Esophagus muscularis mucosa (tissue), 4 donors: ENCODE measurements at regions not wholly inside any gene's neighbourhood (a gene's known extent, or its start where the extent isn't known, plus 50 kb on each side); places are given as distances from the start of the nearest gene placed in this dataset.

Source experiments
- DNase-seq: peaks from one replicate; pipeline ENCODE4 v3.0.0-alpha.2; 2017; ENCODE audit errors: extremely low spot score
- H3K27ac ChIP-seq, 4 donors: fragments of 200-600 bp; sonication (generic); replicated peaks in 1 of 4; 1 replicate in 3 of 4; 2 replicates in 1 of 4; pipeline ENCODE4 v1.5.1; 2016 to 2019; ENCODE audit warnings: mild to moderate bottlenecking in 1 of 4
- H3K27me3 ChIP-seq, 4 donors: fragments of 200-600 bp; sonication (generic); one replicate each; pipeline versions ENCODE4 v1.5.1 to v1.6.0; 2016 to 2019
- H3K36me3 ChIP-seq, 4 donors: fragments of 200-600 bp; sonication (generic); one replicate each; pipeline ENCODE4 v1.5.1; 2016 to 2019
- H3K4me1 ChIP-seq, 4 donors: fragments of 200-600 bp; sonication (generic); one replicate each; pipeline ENCODE4 v1.5.1; 2016 to 2019
- H3K4me3 ChIP-seq, 4 donors: fragments of 200-600 bp; sonication (generic); 1 replicate in 2 of 4; 2 replicates in 2 of 4; pipeline ENCODE4 v1.5.1; 2016 to 2019; ENCODE audit warnings: mild to moderate bottlenecking in 4 of 4, moderate library complexity in 1 of 4
- H3K9me3 ChIP-seq, 4 donors: fragments of 200-600 bp; sonication (generic); 1 replicate in 3 of 4; 2 replicates in 1 of 4; pipeline ENCODE4 v1.5.1; 2016 to 2019
- EP300 ChIP-seq: sonication (generic); formaldehyde crosslinking; IDR thresholded peaks from one replicate; pipeline ENCODE4 v1.6.1; 2017; ENCODE audit warnings: antibody characterized with exemption
- POLR2A ChIP-seq: fragments of 450-650 bp; IDR thresholded peaks from one replicate; pipeline ENCODE4 v1.6.1; 2017; ENCODE audit warnings: antibody characterized with exemption, moderate library complexity, mild to moderate bottlenecking, low read depth
- POLR2AphosphoS5 ChIP-seq, 2 donors: sonication (generic); formaldehyde crosslinking; IDR thresholded peaks; one replicate each; pipeline ENCODE4 v1.6.1; 2017; ENCODE audit warnings: antibody characterized with exemption in 2 of 2
- WGBS: methylation state at CpG from one replicate; pipeline ENCODE4 v1.1.5; 2018; 5-methylcytosine and 5-hydroxymethylcytosine counted together
- intact Hi-C: fragments of 100-400 bp; cut with DNase I; formaldehyde crosslinking; loops from one replicate; pipeline ENCODE4 v1.15.1; 2023
- TF ChIP-seq, protein P1 (sequence below), 3 experiments: fragments of 200-600 bp in 2 of 3; fragments of 450-650 bp in 1 of 3; sonication (generic) in 2 of 3; IDR thresholded peaks; one replicate each; pipeline ENCODE4 v1.5.1; 2017 to 2019; ENCODE audit warnings: antibody characterized with exemption in 3 of 3, mild to moderate bottlenecking in 2 of 3, moderate library complexity in 1 of 3

DNA sequence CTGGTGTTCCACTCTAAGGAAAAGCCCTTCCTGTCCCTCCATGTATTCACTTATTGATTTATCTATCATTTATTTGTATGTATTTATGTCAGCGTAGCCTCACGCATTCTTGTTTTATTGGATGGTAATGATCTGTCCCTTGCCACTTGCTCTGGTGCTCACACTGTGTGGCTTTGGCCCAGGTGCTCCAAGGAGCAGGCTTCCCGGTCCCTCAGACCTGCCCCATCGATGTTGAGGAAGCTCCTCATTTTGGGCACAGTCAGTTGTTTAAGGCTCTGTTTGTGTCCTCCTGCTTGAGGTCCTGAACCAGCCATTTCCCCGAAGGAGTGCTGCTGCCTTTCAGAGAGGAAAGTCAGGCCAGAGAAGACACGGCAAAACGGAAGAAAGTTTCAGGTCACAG, 1485.4 kb downstream of the TBC1D22A start:
- H3K4me1 ChIP-seq = no peaks in the 10 kb centered on the region
- DNase-seq = no peak
- H3K9me3 ChIP-seq = no peaks in the 10 kb centered on the region
- H3K4me3 ChIP-seq = no peak overlapping the region
- H3K36me3 ChIP-seq = no peaks in the 10 kb centered on the region
- H3K27me3 ChIP-seq = peaks cover 0 to 62% (median 0%) of the 10 kb centered on the region in 4 donors
- H3K27ac ChIP-seq = no peak overlapping the region
- WGBS = 83% methylated on average over 7 of the region's 7 CpGs
- intact Hi-C loops = no loop called here
- TF ChIP-seq EP300 (no peak), POLR2A (no peak), POLR2AphosphoS5 (IDR thresholded peaks at IDR 0.05) (no peak)
- TF ChIP-seq, protein P1, sequence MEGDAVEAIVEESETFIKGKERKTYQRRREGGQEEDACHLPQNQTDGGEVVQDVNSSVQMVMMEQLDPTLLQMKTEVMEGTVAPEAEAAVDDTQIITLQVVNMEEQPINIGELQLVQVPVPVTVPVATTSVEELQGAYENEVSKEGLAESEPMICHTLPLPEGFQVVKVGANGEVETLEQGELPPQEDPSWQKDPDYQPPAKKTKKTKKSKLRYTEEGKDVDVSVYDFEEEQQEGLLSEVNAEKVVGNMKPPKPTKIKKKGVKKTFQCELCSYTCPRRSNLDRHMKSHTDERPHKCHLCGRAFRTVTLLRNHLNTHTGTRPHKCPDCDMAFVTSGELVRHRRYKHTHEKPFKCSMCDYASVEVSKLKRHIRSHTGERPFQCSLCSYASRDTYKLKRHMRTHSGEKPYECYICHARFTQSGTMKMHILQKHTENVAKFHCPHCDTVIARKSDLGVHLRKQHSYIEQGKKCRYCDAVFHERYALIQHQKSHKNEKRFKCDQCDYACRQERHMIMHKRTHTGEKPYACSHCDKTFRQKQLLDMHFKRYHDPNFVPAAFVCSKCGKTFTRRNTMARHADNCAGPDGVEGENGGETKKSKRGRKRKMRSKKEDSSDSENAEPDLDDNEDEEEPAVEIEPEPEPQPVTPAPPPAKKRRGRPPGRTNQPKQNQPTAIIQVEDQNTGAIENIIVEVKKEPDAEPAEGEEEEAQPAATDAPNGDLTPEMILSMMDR (IDR thresholded peaks at IDR 0.05) = no peak

DNA sequence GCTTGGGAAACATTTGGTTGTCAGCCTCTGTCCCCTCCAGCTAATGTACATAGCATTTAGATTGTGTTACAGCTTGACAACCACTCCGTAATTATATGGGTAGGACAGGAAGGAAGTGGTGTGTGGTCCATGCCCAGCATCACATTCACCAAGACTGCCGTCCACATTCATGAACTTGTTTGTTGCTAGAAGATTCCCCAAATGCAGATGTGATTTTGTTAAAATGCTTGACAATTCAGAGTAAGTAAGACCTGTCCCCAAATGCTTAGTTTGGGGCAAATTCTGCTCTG, 1482.7 kb downstream of the TBC1D22A start:
- Histone ChIP-seq H3K4me1 (no peaks in the 10 kb centered on the region), H3K4me3 (no peak overlapping the region)
- 58% methylated on average over 2 of the region's 2 CpGs for WGBS

DNA sequence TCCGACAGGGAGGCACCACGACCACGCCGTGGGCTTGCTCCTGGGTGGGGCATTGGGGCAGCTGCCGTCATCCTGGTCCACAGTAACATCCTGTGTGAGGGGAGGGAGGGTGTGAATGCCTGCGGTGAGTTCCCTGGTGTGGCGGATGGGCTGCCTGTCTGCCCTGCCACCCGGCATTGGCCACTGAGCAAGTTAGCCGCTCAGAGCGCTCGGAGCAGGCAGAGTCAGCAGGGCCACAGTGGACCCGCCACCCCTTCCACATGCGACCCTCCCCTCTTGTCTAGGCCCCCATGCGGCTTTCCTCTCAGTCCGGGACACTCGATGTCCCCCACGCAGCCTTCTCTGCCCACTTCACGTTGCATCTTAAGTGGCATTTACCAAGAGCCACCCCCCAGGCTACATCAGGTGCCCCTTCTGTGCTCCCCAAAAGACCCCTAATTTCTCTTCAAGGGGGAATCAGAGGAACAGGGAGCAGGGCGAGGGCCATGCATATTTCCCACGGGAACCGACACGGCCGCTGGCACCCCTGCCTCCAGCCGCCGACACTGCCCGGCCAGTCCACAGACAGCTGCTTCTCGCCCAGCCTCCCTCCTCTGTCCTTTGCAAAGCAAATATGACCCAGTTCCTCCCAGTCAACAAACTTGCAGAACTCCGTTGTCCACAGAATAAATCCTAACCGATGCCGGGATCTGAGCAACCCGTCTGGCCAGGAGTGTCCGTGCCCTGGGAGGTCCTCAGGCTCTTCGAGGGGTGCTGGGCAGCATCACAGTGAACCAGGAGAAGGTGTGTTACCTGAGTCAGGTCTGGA, 1482.1 kb downstream of the TBC1D22A start:
- DNase-seq = no peak
- Histone ChIP-seq H3K27me3 (peaks cover 0 to 59% (median 0%) of the 10 kb centered on the region in 4 donors), H3K4me3 (no peak overlapping the region)

More for the DNA sequence above, 1482.7 kb downstream of the TBC1D22A start:
- Histone ChIP-seq H3K36me3 (no peaks in the 10 kb centered on the region), H3K9me3 (no peaks in the 10 kb centered on the region), H3K27me3 (peaks cover 0 to 60% (median 0%) of the 10 kb centered on the region in 4 donors), H3K27ac (no peak overlapping the region)
- no peak for TF ChIP-seq EP300
- no peak for TF ChIP-seq POLR2A
- TF ChIP-seq POLR2AphosphoS5 (IDR thresholded peaks at IDR 0.05) = no peak
- TF ChIP-seq, protein P1 (IDR thresholded peaks at IDR 0.05) = no peak
- intact Hi-C loops = no loop called here
- DNase-seq = no peak

DNA sequence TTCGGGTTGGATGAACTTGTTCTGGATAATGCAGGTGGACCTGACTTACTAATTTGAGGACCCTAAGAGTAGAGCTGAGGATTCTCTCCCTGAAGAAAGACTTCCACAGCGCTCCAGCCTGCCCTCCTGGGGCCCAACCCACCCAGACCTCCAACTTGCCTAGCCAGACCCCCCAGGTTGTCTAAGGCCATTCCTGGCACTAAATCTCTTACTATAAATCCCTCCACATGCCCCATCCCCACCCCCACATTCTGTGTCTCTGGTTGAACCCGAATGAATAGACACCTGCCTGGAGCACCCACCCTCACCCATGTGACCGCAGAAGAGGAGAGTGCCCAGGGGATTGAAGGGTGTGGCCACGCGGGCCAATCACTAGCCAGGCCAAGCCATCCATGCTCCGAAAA, 1480.0 kb downstream of the TBC1D22A start:
- Histone ChIP-seq H3K27ac (no peak overlapping the region), H3K4me3 (no peak overlapping the region), H3K9me3 (no peaks in the 10 kb centered on the region), H3K4me1 (no peaks in the 10 kb centered on the region), H3K36me3 (no peaks in the 10 kb centered on the region), H3K27me3 (peaks cover 0 to 58% (median 0%) of the 10 kb centered on the region in 4 donors)
- no peak for TF ChIP-seq POLR2AphosphoS5 (IDR thresholded peaks at IDR 0.05)
- TF ChIP-seq, protein P1 (IDR thresholded peaks at IDR 0.05) = no peak
- TF ChIP-seq POLR2A = no peak
- TF ChIP-seq EP300 = no peak
- intact Hi-C loops = no loop called here
- WGBS = 87% methylated on average over 7 of the region's 7 CpGs
- DNase-seq = no peak

More for the DNA sequence above, 1482.1 kb downstream of the TBC1D22A start:
- WGBS = 94% methylated on average over 31 of the region's 33 CpGs
- no peak overlapping the region for H3K27ac ChIP-seq
- no peaks in the 10 kb centered on the region for H3K36me3 ChIP-seq
- intact Hi-C loops = no loop called here
- TF ChIP-seq, protein P1 (IDR thresholded peaks at IDR 0.05) = no peak
- H3K9me3 ChIP-seq = no peaks in the 10 kb centered on the region
- no peaks in the 10 kb centered on the region for H3K4me1 ChIP-seq

DNA sequence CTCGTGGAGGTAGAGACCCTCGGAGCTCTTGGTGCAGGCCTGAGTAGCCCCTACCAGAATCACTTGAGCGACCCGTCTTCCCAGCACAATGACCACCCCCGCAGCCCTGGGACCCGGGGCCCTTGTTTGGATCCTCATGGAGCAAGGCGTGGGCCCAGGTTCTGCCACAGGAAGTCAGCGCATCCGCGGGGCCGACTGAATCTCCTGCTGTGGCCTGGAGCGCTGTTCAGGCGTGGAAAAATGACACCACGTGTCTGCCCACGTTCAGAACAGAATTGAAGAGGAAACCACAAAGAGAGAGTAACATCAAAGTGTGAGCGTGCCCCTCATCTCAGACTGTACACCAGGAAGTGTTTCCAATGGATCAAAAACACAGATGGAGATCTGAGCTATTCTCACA, 1479.2 kb downstream of the TBC1D22A start:
- Histone ChIP-seq H3K9me3 (no peaks in the 10 kb centered on the region), H3K36me3 (no peaks in the 10 kb centered on the region), H3K4me1 (no peaks in the 10 kb centered on the region), H3K27ac (no peak overlapping the region), H3K27me3 (peaks cover 0 to 56% (median 0%) of the 10 kb centered on the region in 4 donors), H3K4me3 (no peak overlapping the region)
- intact Hi-C loops = no loop called here
- no peak for DNase-seq
- 42% methylated on average over 6 of the region's 16 CpGs for WGBS
- TF ChIP-seq, protein P1 (IDR thresholded peaks at IDR 0.05) = no peak
- TF ChIP-seq EP300 = no peak
- no peak for TF ChIP-seq POLR2A
- no peak for TF ChIP-seq POLR2AphosphoS5 (IDR thresholded peaks at IDR 0.05)
